Astrocyte of the hippocampus (primary cell): ENCODE measurements at regions not wholly inside any gene's neighbourhood (a gene's known extent, or its start where the extent isn't known, plus 50 kb on each side); places are given as distances from the start of the nearest gene placed in this dataset.

Experiments used
- DNase-seq: peaks from one replicate; pipeline ENCODE4 v3.0.0; 2011; ENCODE audit warnings: low read depth, low spot score

DNA sequence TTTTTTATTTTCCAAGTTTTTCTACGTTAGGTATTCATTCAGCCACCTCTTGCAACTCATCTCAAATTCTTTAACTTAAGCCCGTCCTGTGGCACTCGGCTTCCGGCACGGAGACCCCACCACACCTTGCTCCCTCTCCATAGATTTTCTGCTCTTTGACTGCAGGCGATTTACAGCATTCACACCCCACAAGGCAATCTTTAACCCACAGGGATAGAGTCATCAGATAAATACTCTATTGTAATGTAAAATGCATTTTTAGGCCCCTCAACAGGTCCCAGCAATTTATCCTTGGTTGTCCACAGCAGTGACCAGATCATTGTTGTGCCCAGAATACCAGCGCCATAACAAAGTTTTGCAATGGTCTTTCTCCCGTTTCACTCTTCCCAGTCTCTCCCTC, 132.3 kb upstream of the EPHA4 start:
- DNase-seq = no peak

DNA sequence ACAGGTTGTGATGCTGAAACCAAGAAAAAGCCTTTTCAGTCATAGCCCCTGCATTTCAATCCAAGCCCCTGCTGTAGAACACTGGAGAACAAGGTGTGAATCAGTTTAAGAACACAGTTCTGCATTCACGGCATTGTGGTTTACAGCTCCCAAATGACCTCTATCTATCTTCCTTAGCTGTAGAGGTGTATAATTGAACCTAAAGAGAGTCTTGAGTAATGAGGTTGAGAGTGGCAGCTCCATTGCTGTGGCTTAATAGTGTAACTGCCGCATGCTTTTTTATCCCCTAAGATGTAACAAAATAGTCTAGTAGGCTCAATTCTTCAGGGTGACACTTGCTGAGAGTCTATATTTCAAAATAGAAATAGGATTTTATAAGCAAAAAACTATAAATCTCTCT, 121.3 kb upstream of the EPHA4 start:
- no peak for DNase-seq

DNA sequence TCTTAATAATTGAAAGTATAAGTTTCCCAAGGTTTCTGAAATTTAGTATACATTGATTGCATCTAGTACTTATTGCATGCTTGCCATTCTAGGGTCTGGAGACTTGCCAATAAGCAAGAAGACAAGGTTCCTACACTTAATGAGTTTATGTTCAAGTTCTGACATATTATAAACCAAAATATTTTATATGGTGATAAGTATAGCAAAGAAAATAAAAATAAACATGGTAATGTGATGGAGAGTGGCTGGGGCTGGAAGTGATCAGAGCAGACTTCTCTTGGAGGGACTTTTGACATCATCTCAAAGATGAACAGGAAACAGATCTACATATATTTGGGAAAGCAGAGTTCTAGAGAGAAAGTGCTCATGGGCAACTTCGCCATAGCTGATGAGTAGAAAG, 119.5 kb upstream of the EPHA4 start:
- DNase-seq = no peak

DNA sequence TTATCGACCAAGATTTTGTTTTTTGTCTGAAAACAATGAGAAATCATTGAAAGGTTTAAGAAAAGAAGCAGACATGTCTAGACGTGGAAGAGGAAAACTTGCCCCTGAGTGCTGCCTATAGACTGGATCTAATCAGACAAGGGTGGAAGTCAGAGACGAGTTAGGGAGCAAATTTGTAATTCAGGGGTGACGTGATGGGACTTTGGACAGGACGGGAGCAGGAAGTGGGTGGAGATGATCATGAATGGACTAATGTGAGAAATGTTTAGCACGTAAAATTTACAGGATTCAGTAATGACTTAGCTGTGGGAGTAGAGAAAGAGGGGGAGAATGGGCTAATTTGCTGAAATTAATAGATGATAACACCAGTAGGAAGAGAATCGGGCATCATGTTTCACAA, 117.0 kb upstream of the EPHA4 start:
- DNase-seq = no peak

DNA sequence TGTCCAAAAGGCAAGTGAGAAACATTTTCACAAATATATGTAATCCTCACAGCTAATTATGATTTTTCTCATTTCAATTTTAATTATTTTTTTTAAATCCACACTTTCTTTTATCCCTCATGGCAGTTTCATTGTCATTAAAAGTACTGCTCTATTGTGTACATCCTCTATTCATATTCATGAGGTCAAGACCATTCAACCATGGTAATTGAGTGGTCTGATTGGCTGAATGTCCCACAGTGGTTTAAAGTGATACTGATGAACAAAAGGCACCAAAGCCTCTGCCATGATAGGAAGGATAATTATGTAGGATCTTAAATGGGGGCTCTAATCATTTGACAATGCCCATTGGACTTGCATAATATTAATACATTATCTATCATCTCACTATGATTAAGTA, 108.4 kb upstream of the EPHA4 start:
- no peak for DNase-seq

DNA sequence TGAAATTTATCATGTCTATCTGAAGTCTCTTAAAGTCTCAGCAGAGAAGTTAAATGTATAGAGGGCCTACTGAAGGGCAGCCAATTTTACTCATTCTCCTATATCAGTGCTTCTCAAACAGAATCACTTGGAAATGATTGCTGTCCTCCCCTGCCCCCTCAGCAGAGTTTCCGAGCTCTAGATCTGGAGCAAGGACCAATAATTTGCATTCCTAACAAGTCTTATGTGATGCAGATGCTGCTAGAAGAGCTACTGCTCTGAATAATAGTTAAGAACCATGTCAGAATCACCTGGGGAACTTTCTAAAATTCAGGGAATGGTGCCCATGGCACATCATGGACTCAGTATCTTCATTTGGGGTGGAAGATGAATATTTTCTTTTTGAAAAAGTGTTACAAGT, 105.6 kb upstream of the EPHA4 start:
- no peak for DNase-seq

DNA sequence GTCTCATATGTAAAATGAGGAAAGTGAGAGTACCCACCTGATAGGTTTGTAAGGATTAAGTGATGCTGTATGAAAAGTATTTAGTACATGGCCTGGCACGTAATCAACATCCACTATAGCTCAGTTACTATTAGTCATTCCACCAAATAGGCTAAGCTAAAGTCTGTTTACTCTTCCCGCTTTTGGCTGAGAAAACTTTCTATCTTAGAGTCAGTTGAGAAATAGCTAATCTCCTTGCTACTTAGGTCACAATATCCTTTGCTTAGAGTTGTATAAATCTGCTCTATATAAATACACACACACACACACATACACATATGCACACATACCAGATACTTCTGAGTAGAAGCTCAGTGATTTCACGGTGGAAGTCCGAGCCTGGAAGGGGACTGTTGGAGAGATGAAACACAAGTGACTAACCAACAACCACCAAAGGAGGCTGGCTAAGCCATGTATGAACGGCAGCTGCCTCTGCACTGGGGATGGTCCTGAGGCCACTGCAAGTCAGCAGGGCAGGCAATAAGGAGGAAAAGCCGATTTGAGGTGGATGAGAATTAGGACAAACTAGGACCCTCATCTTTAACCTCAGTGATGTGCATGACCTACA, 104.6 kb upstream of the EPHA4 start:
- DNase-seq = peak; percentile 43

DNA sequence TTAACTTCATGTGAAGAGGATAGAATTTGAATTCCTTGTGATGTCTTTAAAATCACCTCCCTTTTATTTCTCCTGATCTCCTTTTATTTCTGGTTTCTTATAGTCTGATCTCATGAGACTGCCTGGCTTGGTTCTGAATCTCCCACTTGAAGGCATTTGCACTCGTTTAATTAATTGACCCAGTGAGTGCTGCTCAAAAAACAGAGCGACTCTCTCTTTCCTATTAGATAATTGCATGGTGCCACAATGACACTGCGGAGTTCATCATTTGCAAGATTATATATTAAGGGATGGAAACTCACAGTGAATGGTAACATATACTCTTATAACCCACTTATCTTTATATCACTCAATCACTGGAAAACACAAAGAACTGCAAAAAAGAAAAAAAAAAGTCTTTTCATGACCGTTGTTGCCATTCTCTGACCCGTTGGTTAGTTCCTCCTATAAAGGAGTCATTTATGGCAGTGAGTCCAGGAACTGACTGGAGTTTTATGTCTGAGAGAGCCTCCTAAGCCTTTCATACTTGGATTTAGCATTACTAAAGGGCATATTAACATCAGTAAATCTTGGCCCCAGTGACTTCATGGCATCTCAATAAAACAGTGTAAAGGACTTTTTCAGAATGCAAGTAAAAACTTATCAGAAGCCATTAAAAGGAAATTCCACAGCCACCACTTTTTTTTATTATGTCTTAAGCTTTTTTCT, 103.3 kb upstream of the EPHA4 start:
- no peak for DNase-seq

DNA sequence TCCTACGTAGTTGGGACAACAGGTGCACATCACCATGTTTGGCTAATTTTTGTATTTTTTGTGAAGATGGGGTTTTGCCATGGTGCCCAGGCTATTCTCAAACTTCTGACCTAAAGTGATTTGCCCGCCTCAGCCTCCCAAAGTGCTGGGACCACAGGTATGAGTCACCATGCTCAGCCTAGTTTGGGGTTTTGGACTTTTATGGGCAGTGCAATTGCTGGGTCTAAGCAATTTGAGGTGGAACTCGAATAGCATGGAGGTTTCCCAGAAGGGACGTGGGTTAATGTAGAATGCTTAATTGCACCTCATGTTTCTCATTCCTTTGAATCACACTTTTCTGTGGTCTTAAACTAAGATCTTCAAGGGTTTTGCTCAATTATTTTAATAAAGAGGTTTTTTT, 102.3 kb upstream of the EPHA4 start:
- DNase-seq = peak; percentile 65

DNA sequence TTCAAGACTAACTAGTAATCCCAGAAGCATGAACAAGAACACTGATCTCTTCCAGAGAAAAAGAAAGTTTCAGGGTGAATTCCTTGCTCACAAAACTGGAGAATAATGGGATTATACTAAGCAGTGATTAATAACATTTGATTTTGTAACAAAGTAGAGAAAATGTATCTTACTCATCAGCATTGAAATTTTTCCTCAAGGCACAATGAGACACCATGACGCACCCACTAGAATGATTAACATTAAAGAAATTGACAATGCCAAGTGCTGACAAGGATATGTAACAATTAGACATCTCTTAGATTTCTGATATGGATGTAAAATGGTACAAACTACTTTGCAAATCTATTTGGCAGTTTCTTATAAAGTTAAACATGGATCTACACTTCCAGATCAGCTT, 101.1 kb upstream of the EPHA4 start:
- no peak for DNase-seq

DNA sequence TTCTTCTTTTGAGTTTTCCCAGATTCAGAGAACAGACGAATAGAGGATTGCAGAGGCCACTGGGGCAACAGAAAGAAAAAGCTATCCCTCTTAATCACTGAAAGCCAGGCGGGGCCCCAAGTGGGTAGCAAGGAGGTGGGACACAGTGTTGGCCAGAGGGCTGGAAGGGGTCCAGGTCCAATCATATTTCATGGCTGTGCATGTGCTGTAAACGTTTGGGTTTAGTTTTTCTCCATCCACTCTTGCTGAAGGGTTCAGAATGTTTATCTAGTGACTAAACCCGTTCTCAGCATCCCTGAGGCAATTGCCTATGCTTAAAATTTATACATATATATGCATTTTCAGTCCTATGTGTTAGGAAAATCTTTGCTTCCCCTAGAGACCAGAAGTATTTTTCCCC, 99.4 kb upstream of the EPHA4 start:
- DNase-seq = peak; percentile 28

DNA sequence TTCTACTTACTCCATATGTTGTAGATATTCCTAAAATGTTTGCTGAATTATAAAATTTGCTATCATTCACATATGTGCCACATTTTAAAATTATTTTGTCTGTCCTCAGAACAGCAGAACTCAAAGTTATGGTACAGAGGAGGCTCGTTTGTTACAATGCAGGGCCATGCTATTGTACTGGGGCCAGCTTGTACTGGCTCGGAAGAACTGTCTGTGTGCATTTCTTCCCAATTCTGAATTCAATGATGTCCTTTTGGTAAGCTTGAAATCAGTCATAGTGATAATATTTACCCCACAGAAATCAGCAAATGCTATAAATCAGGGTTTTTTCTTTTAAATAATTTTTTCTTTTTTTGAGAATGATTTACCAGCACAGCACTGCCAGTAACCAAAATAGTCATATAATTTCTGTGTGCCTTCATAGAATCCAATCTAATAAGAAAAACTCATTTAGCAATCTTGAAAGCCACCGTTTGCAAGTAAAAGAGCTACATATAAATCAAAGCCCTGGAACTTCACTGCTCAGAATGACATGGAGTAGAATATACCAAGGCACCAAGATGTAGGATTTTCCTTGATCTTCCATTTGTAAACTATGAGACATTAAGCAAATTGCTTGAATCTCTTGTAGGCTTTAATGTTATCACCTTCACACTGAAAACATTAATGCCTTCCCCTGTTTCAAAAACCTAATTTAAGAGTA, 90.7 kb upstream of the EPHA4 start:
- DNase-seq = no peak

DNA sequence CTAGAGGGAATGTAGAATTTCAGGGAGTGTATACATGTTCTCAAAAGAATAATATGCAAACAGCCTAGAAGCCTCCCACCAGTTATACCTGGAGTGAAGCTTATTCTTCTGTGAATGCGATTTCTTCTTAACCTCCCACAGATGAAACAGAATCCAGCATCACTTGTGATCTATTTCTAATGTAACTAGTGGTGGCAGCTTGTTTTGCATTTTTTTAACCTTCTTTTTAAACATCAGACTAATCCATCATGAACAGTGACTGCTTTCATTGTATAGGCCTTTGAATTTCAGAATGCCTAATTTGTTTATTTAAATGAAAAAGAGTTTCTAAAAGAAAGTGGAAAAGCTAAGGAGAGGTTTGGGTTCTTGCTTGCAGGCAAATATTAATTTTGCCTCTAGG, 85.7 kb upstream of the EPHA4 start:
- no peak for DNase-seq

DNA sequence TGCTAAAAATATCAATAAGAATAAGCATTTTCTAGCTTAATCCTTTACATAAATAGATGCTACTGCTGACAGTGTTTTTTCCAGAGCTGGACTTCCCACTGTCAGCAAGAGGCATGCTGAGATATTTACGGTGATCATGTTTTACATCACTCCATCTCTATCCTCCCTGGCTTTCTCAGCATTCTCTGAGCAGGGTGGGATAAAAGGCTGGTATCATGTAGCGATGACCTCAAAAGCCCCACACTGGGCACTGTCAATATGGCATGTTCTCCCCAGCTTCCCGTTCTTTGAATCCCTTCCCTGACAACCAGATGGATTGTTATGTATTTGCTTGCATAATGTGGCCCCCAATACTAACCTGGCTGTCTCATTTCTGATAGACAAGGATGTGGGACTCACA, 83.2 kb upstream of the EPHA4 start:
- DNase-seq = no peak

DNA sequence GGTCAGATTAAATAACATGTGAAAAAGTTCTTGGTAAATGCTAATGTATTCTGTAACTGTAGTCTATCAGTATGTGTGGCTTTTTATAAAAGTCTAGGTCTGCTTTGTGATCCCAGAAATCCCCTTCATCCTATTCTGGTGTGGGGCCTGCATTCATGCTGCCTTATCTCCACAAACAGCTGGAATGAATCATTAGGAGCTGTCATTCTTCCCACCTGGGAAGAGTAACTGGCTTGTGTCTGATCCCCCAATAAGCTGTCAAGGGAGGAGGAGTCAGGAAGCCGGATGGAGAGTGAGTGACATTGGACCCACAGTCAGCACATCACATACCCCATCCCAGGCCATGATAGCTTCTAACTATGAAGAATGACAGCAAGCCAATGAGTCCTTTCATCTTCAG, 81.1 kb upstream of the EPHA4 start:
- no peak for DNase-seq

DNA sequence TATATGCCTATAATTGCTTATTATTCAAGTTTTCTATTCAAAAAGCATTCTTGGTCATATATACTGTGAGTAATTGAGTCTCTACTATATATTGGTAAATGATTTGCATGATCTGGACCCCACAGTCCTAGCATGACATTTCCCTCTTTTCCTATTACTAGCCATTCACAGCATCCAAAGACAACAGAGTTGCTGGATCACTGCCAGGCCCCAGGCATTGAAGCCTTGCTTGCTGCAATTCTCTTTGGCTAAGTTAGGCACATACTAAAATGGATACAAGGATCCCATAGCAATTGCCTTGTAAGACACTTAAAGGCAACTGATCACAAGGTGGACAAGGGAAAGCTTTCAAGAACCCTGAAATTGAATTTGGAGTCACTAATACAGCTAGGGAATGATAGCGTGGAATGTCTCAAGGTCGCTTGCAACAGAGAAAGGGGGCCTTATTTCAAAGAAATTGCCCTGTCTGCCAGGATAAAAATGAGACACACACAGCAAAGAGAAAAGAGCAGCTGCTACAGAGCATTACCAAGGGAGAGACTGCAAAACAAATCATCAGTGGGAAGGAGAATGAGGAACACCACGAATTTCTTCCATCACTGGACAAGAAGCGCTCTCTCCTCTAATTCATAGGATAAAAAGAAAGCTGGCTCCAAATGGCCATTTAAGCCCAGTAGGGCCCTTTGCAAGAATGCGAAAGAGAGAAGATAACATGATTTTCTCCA, 77.1 kb upstream of the EPHA4 start:
- peak; percentile 90 for DNase-seq

DNA sequence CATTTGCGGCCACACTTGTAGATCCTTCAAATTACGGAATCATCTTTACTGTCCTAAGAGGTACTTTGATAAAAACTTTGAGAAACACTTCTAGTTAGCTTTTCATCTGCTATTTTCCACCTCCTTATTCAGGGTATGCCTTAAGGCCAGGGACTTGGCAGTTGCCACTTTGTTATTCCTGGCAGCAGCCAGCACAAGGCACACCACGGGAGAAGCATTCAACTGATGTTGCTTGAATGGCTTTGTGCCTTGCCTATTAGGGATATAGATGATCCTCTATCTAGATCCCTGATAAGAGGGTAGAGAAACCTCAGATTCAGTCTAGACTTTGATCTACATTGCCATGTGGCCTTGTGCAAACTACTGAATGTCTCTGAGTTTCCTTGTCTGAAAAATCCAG, 70.3 kb upstream of the EPHA4 start:
- DNase-seq = peak; percentile 50

DNA sequence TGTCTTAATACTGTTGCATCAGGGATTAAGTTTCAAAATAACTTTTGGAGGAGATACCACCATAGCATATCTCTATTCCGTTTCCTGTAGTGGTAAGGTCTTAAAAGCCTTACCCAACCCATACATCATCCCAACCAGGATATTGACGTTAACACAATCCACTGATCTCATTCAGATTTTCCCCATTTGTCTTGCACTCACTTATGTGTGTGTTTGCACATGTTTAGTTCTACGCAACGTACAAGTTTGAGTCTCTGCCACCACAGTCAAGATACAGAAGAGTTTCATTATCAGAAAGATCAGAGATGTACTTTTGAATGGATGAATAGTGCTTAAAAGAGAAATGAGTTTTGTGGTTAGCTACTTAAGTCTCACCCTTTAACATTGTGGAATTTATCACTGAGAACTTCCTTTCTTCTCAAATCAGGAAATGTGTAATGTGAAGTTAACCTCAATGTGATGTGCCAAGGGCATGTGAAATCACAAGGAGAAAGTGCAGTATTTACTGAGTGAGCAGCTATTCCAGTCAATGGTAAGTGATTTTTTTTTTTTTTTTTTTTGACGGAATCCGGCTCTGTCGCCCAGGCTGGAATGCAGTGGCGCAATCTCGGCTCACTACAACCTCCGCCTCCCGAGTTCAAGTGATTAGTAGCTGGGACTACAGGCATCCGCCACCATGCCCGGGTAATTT, 69.2 kb upstream of the EPHA4 start:
- DNase-seq = peak; percentile 64

DNA sequence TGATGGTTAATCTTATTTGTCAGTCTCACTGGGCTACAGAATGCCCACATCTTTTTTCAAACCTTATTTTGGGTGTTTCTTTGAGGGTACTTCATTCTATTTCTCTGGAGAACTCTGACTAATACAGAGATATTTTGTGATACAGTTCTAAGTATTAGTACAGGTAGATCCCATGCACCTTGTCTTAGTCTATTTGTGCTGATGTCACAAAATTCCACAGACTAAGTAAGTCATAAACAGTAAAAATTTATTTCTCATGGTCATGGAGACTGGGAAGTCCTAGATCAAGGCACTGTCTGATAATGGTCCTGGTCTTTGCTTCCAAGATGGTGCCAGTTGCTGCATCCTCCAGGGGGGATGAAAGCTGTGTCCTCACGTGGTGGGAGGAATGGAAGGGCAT, 68.6 kb upstream of the EPHA4 start:
- DNase-seq = no peak

DNA sequence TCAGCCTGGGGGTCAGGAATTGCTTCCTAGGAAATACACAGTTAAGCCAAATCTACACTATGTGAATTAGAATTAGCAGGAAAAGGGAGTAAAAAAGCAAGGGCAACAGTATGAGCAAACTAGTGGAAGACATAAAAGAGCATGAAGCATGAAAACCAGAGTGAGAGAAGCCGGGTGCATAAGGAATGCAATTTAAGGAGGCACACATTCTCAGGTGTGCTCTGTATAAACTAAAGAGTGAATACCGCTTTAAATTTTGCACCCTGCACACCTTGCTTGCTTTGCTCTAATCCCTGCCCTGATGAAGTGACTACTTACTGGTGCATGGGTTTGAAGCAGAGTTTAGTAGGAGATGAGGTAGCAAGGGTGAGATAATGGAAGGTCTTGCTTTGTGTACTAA, 65.7 kb upstream of the EPHA4 start:
- no peak for DNase-seq

DNA sequence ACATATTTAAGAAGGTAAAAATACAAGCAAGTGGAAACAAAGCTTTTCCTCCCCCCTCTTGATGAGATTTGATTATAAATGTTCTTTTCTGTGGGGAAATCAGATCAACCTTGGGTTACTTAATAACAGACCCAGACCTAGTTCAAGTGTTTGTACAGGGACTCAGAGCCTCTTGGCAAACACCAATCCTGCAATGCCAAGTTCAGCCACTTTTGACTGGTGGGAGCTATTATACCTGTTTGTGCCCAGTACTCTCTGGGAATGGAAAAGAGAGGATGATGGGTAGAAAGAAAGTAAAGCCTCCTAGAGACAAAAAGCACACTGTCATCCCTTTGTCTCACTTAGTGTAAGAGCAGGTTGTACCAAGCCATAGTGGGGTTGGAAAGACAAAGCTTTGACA, 63.8 kb upstream of the EPHA4 start:
- DNase-seq = no peak

DNA sequence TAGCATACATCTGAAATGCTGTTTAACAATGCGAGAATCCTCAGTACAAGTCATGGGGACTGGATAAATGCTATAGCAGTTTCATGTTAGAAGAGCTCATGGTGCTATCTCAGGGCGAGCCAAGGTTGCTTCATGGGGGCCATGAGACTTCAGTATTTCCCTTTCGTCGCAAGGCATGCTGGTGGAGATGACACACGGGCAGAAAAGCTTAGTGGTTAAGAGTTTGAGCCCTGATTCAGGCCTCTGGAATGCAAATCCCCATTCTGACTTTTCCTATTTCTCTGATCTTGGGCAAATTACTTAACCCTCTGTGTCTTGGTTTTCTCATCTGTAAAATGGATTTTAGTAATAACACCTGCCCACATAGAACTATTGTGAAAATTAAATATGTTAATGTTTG, 57.4 kb upstream of the EPHA4 start:
- peak; percentile 81 for DNase-seq
